ENCODE measurements at regions not wholly inside any gene's neighbourhood (a gene's known extent, or its start where the extent isn't known, plus 50 kb on each side); places are given as distances from the start of the nearest gene placed in this dataset.
"Not testable (repeated sequence)": the region's sequence is repeated elsewhere in the genome, so short reads cannot be mapped to it uniquely, and the experiment has no call there.

- H3K27ac Mint-ChIP-seq: no peak overlapping the region
- no peaks in the 10 kb centered on the region for H3K4me1 Mint-ChIP-seq
- no peaks in the 10 kb centered on the region for H3K36me3 Mint-ChIP-seq
- no peak overlapping the region for H3K4me3 Mint-ChIP-seq
- H3K9me3 Mint-ChIP-seq: no peaks in the 10 kb centered on the region
- ATAC-seq (no peak), DNase-seq (ENCODE audit: low spot score in 2 of 2) (no peak)
These were observed 143.8 kb downstream of the FGF1 start for GRCh38 chr5:142542078-142542477.

GRCh38 chr5:142540922-142541422 is 144.9 kb downstream of the FGF1 start:
- DNase-seq (ENCODE audit: low spot score in 2 of 2) (no peak), ATAC-seq (no peak)
- H3K9me3 Mint-ChIP-seq: no peaks in the 10 kb centered on the region
- no peak overlapping the region for H3K4me3 Mint-ChIP-seq
- H3K36me3 Mint-ChIP-seq: no peaks in the 10 kb centered on the region
- no peaks in the 10 kb centered on the region for H3K4me1 Mint-ChIP-seq
- no peak overlapping the region for H3K27ac Mint-ChIP-seq

- H3K4me1 Mint-ChIP-seq: no peaks in the 10 kb centered on the region
- no peaks in the 10 kb centered on the region for H3K36me3 Mint-ChIP-seq
- peaks cover 2% of the 10 kb centered on the region for H3K9me3 Mint-ChIP-seq
- ATAC-seq (no peak), DNase-seq (ENCODE audit: low spot score in 2 of 2) (no peak)
- H3K4me3 Mint-ChIP-seq: no peak overlapping the region
- H3K27ac Mint-ChIP-seq: no peak overlapping the region
These were observed 146.6 kb downstream of the FGF1 start for GRCh38 chr5:142539154-142539740.

- ATAC-seq (peak; percentile 71), DNase-seq (ENCODE audit: low spot score in 2 of 2) (no peak)
- Mint-ChIP-seq H3K4me1 (no peaks in the 10 kb centered on the region), H3K36me3 (no peaks in the 10 kb centered on the region), H3K27ac (no peak overlapping the region), H3K4me3 (no peak overlapping the region), H3K9me3 (peaks cover 3% of the 10 kb centered on the region)
These were observed 148.0 kb downstream of the FGF1 start for GRCh38 chr5:142537938-142538337.

GRCh38 chr5:142532781-142533176 is 153.1 kb downstream of the FGF1 start:
- Mint-ChIP-seq H3K9me3 (peaks cover 3% of the 10 kb centered on the region), H3K4me3 (no peak overlapping the region), H3K36me3 (no peaks in the 10 kb centered on the region), H3K27ac (no peak overlapping the region), H3K4me1 (peaks cover 6% of the 10 kb centered on the region)
- no peak for DNase-seq (ENCODE audit: low spot score in 2 of 2)
- ATAC-seq: no peak

- H3K4me1 Mint-ChIP-seq: peaks cover 6% of the 10 kb centered on the region
- DNase-seq (ENCODE audit: low spot score in 2 of 2) (no peak), ATAC-seq (no peak)
- H3K4me3 Mint-ChIP-seq: no peak overlapping the region
- peaks cover 3% of the 10 kb centered on the region for H3K9me3 Mint-ChIP-seq
- H3K27ac Mint-ChIP-seq: no peak overlapping the region
- H3K36me3 Mint-ChIP-seq: no peaks in the 10 kb centered on the region
These were observed 153.7 kb downstream of the FGF1 start for GRCh38 chr5:142531977-142532780.

- H3K4me3 Mint-ChIP-seq: no peak overlapping the region
- H3K27ac Mint-ChIP-seq: no peak overlapping the region
- no peak for DNase-seq (ENCODE audit: low spot score in 2 of 2)
These were observed 155.0 kb downstream of the FGF1 start for GRCh38 chr5:142530904-142531303.

GRCh38 chr5:142529626-142530278 is 156.1 kb downstream of the FGF1 start:
- ATAC-seq: peak; percentile 83
- peaks cover 6% of the 10 kb centered on the region for H3K4me1 Mint-ChIP-seq
- H3K27ac Mint-ChIP-seq: no peak overlapping the region
- peaks cover 3% of the 10 kb centered on the region for H3K9me3 Mint-ChIP-seq
- H3K36me3 Mint-ChIP-seq: no peaks in the 10 kb centered on the region
- DNase-seq (ENCODE audit: low spot score in 2 of 2): no peak
- no peak overlapping the region for H3K4me3 Mint-ChIP-seq

More at GRCh38 chr5:142530904-142531303, 155.0 kb downstream of the FGF1 start:
- Mint-ChIP-seq H3K9me3 (peaks cover 3% of the 10 kb centered on the region), H3K4me1 (peaks cover 6% of the 10 kb centered on the region), H3K36me3 (no peaks in the 10 kb centered on the region)
- ATAC-seq: no peak

GRCh38 chr5:142527664-142528295 is 158.1 kb downstream of the FGF1 start:
- DNase-seq (ENCODE audit: low spot score in 2 of 2): no peak
- Mint-ChIP-seq H3K4me3 (no peak overlapping the region), H3K36me3 (no peaks in the 10 kb centered on the region), H3K9me3 (no peaks in the 10 kb centered on the region), H3K4me1 (peaks cover 6% of the 10 kb centered on the region), H3K27ac (no peak overlapping the region)
- no peak for ATAC-seq

GRCh38 chr5:142527234-142527633 is 158.7 kb downstream of the FGF1 start:
- ATAC-seq: no peak
- H3K4me3 Mint-ChIP-seq: no peak overlapping the region
- peaks cover 6% of the 10 kb centered on the region for H3K4me1 Mint-ChIP-seq
- H3K9me3 Mint-ChIP-seq: no peaks in the 10 kb centered on the region
- H3K36me3 Mint-ChIP-seq: no peaks in the 10 kb centered on the region
- no peak overlapping the region for H3K27ac Mint-ChIP-seq
- no peak for DNase-seq (ENCODE audit: low spot score in 2 of 2)

GRCh38 chr5:142522983-142523382 is 162.9 kb downstream of the FGF1 start:
- Mint-ChIP-seq H3K4me3 (no peak overlapping the region), H3K27ac (no peak overlapping the region), H3K4me1 (no peaks in the 10 kb centered on the region), H3K9me3 (no peaks in the 10 kb centered on the region), H3K36me3 (no peaks in the 10 kb centered on the region)
- DNase-seq (ENCODE audit: low spot score in 2 of 2) (no peak), ATAC-seq (no peak)

- Mint-ChIP-seq H3K4me1 (no peaks in the 10 kb centered on the region), H3K36me3 (no peaks in the 10 kb centered on the region), H3K27ac (no peak overlapping the region), H3K4me3 (no peak overlapping the region), H3K9me3 (peaks cover 2% of the 10 kb centered on the region)
- DNase-seq (ENCODE audit: low spot score in 2 of 2) (no peak), ATAC-seq (no peak)
These were observed 164.2 kb downstream of the FGF1 start for GRCh38 chr5:142521706-142522105.

GRCh38 chr5:142520885-142521284 is 165.0 kb downstream of the FGF1 start:
- Mint-ChIP-seq H3K36me3 (no peaks in the 10 kb centered on the region), H3K9me3 (peaks cover 8% of the 10 kb centered on the region), H3K27ac (no peak overlapping the region), H3K4me1 (no peaks in the 10 kb centered on the region), H3K4me3 (no peak overlapping the region)
- DNase-seq (ENCODE audit: low spot score in 2 of 2) (no peak), ATAC-seq (no peak)

GRCh38 chr5:142519913-142520312 is 166.0 kb downstream of the FGF1 start:
- not testable (repeated sequence) for H3K9me3 Mint-ChIP-seq; H3K4me3 Mint-ChIP-seq; H3K27ac Mint-ChIP-seq; H3K36me3 Mint-ChIP-seq; ATAC-seq; DNase-seq (ENCODE audit: low spot score in 2 of 2); H3K4me1 Mint-ChIP-seq

GRCh38 chr5:142517840-142518239 is 168.1 kb downstream of the FGF1 start:
- Mint-ChIP-seq H3K9me3 (peaks cover 8% of the 10 kb centered on the region), H3K27ac (no peak overlapping the region), H3K4me3 (no peak overlapping the region), H3K36me3 (no peaks in the 10 kb centered on the region), H3K4me1 (no peaks in the 10 kb centered on the region)
- DNase-seq (ENCODE audit: low spot score in 2 of 2) (no peak), ATAC-seq (no peak)
